ENCODE measurements at regions not wholly inside any gene's neighbourhood (a gene's known extent, or its start where the extent isn't known, plus 50 kb on each side); places are given as distances from the start of the nearest gene placed in this dataset.

GRCh38 chr15:91514147-91514546 lies 339.4 kb upstream of the SLCO3A1 start:
- DNase-seq: no peak

GRCh38 chr15:91515188-91515754 lies 338.2 kb upstream of the SLCO3A1 start:
- no peak for DNase-seq
- no peaks in the 10 kb centered on the region for H3K9me3 ChIP-seq (ENCODE audit: control insufficient read depth in 2 of 2, low read length in 2 of 2)
- H3K36me3 Mint-ChIP-seq: no peaks in the 10 kb centered on the region
- no peak overlapping the region for H3K4me3 ChIP-seq (ENCODE audit: low read depth, low read length)
- no peak overlapping the region for H3K27ac ChIP-seq (ENCODE audit: insufficient read depth, low read length, poor library complexity, severe bottlenecking)
- H3K27me3 Mint-ChIP-seq: no peaks in the 10 kb centered on the region
- H3K9me3 Mint-ChIP-seq: peaks cover 0 to 2% (median 0%) of the 10 kb centered on the region in 7 donors
- H3K4me1 ChIP-seq (ENCODE audit: control insufficient read depth, insufficient read depth, low read length, poor library complexity, severe bottlenecking): no peaks in the 10 kb centered on the region
- H3K36me3 ChIP-seq (ENCODE audit: control insufficient read depth, insufficient read depth, low read length): no peaks in the 10 kb centered on the region
- no peaks in the 10 kb centered on the region for H3K27me3 ChIP-seq (ENCODE audit: control insufficient read depth, insufficient read depth, low read length)
- peaks cover 0 to 18% (median 8%) of the 10 kb centered on the region in 4 donors for H3K4me1 Mint-ChIP-seq
- ATAC-seq (ENCODE audit: low read depth in 2 of 2): no peak
- H3K4me3 Mint-ChIP-seq: no peak overlapping the region
- H3K27ac Mint-ChIP-seq: peak overlapping the region in 1 of 3 donors; percentile 26

More at GRCh38 chr15:91514147-91514546, 339.4 kb upstream of the SLCO3A1 start:
- peaks cover 0 to 13% (median 5%) of the 10 kb centered on the region in 4 donors for H3K4me1 Mint-ChIP-seq
- H3K9me3 Mint-ChIP-seq: peaks cover 0 to 6% (median 1%) of the 10 kb centered on the region in 7 donors
- H3K4me3 Mint-ChIP-seq: no peak overlapping the region
- Histone ChIP-seq H3K9me3 (ENCODE audit: control insufficient read depth in 2 of 2, low read length in 2 of 2) (no peaks in the 10 kb centered on the region), H3K27me3 (ENCODE audit: control insufficient read depth, insufficient read depth, low read length) (no peaks in the 10 kb centered on the region), H3K4me3 (ENCODE audit: low read depth, low read length) (no peak overlapping the region), H3K36me3 (ENCODE audit: control insufficient read depth, insufficient read depth, low read length) (no peaks in the 10 kb centered on the region), H3K27ac (ENCODE audit: insufficient read depth, low read length, poor library complexity, severe bottlenecking) (no peak overlapping the region), H3K4me1 (ENCODE audit: control insufficient read depth, insufficient read depth, low read length, poor library complexity, severe bottlenecking) (no peaks in the 10 kb centered on the region)
- no peak for ATAC-seq (ENCODE audit: low read depth in 2 of 2)
- no peaks in the 10 kb centered on the region for H3K36me3 Mint-ChIP-seq
- H3K27me3 Mint-ChIP-seq: no peaks in the 10 kb centered on the region
- peak overlapping the region in 2 of 3 donors; percentile 22 to 47 for H3K27ac Mint-ChIP-seq

- Histone ChIP-seq H3K27ac (ENCODE audit: insufficient read depth, low read length, poor library complexity, severe bottlenecking) (no peak overlapping the region), H3K4me3 (ENCODE audit: low read depth, low read length) (no peak overlapping the region), H3K27me3 (ENCODE audit: control insufficient read depth, insufficient read depth, low read length) (no peaks in the 10 kb centered on the region), H3K4me1 (ENCODE audit: control insufficient read depth, insufficient read depth, low read length, poor library complexity, severe bottlenecking) (no peaks in the 10 kb centered on the region), H3K36me3 (ENCODE audit: control insufficient read depth, insufficient read depth, low read length) (no peaks in the 10 kb centered on the region), H3K9me3 (ENCODE audit: control insufficient read depth in 2 of 2, low read length in 2 of 2) (no peaks in the 10 kb centered on the region)
- Mint-ChIP-seq H3K36me3 (no peaks in the 10 kb centered on the region), H3K4me3 (no peak overlapping the region), H3K27me3 (no peaks in the 10 kb centered on the region), H3K27ac (peak overlapping the region in 2 of 3 donors; percentile 20 to 47), H3K4me1 (peaks cover 0 to 29% (median 9%) of the 10 kb centered on the region in 4 donors), H3K9me3 (peaks cover 0 to 2% (median 0%) of the 10 kb centered on the region in 7 donors)
- DNase-seq (no peak), ATAC-seq (ENCODE audit: low read depth in 2 of 2) (no peak)
Measured at GRCh38 chr15:91516866-91517265, 336.6 kb upstream of the SLCO3A1 start.

DNA sequence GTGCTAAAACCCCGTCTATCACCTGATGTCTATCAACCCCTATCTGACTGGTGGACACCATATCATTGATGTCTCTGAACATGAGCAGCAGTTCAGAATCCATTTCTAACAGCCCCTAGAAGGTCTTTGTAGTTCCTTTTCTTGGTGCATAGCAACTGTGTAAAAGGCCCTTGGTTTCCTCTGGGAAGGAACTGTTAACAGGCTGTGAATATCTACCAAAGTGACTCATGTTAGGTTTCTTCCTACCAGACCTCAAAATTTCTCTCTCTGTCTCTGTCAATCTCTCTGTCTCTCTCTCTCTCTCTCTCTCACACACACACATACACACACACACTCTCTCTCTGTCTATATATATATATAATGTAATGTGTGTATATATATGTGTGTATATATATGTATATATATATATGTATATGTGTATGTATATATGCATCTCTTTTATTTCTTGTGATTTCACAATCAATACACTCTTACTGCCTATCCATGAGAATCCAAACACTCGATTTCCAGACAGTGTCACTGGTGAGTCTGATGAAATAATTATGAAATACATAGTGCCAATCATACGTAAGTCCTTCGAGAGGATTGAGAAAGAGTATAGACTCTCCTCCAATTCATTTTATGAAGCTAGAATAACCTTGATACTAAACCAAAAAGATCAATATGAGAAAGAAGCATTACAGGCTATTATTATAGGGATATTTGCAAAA lies 335.9 kb upstream of the SLCO3A1 start:
- peak overlapping the region in 2 of 3 donors; percentile 3 to 70 for H3K27ac Mint-ChIP-seq
- DNase-seq (no peak), ATAC-seq (ENCODE audit: low read depth in 2 of 2) (no peak)
- Histone ChIP-seq H3K9me3 (ENCODE audit: control insufficient read depth in 2 of 2, low read length in 2 of 2) (no peaks in the 10 kb centered on the region), H3K4me1 (ENCODE audit: control insufficient read depth, insufficient read depth, low read length, poor library complexity, severe bottlenecking) (peaks cover 5% of the 10 kb centered on the region), H3K4me3 (ENCODE audit: low read depth, low read length) (no peak overlapping the region), H3K27me3 (ENCODE audit: control insufficient read depth, insufficient read depth, low read length) (no peaks in the 10 kb centered on the region), H3K36me3 (ENCODE audit: control insufficient read depth, insufficient read depth, low read length) (no peaks in the 10 kb centered on the region), H3K27ac (ENCODE audit: insufficient read depth, low read length, poor library complexity, severe bottlenecking) (no peak overlapping the region)
- H3K36me3 Mint-ChIP-seq: no peaks in the 10 kb centered on the region
- no peaks in the 10 kb centered on the region for H3K27me3 Mint-ChIP-seq
- peaks cover 0 to 2% (median 0%) of the 10 kb centered on the region in 7 donors for H3K9me3 Mint-ChIP-seq
- H3K4me1 Mint-ChIP-seq: peaks cover 4 to 37% (median 15%) of the 10 kb centered on the region in 4 donors
- no peak overlapping the region for H3K4me3 Mint-ChIP-seq

DNA sequence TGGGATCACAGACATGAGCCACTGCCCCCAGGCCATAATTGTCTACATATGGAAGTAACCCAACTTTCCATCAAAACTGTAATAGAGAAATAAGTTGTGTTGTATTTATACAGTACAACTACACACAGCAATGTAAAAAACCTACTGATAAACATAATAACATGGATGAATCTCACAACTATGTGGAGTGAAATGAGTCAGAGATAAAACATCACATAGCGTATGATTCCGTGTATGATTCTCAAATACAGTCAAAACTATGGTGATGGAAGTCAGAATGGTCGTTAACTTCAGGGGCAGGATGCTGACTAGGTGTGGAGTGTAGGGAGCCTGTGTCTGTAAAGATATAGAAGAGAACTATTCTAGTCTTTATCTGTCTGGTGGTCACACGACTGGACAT lies 332.7 kb upstream of the SLCO3A1 start:
- Mint-ChIP-seq H3K27ac (no peak overlapping the region), H3K4me3 (no peak overlapping the region), H3K36me3 (no peaks in the 10 kb centered on the region), H3K27me3 (no peaks in the 10 kb centered on the region), H3K4me1 (peaks cover 6 to 51% (median 21%) of the 10 kb centered on the region in 4 donors), H3K9me3 (peaks cover 0 to 2% (median 0%) of the 10 kb centered on the region in 7 donors)
- Histone ChIP-seq H3K27ac (ENCODE audit: insufficient read depth, low read length, poor library complexity, severe bottlenecking) (no peak overlapping the region), H3K4me3 (ENCODE audit: low read depth, low read length) (no peak overlapping the region), H3K36me3 (ENCODE audit: control insufficient read depth, insufficient read depth, low read length) (no peaks in the 10 kb centered on the region), H3K27me3 (ENCODE audit: control insufficient read depth, insufficient read depth, low read length) (no peaks in the 10 kb centered on the region), H3K4me1 (ENCODE audit: control insufficient read depth, insufficient read depth, low read length, poor library complexity, severe bottlenecking) (peaks cover 9% of the 10 kb centered on the region), H3K9me3 (ENCODE audit: control insufficient read depth in 2 of 2, low read length in 2 of 2) (no peaks in the 10 kb centered on the region)
- ATAC-seq (ENCODE audit: low read depth in 2 of 2) (no peak), DNase-seq (no peak)

GRCh38 chr15:91521548-91521947 lies 332.0 kb upstream of the SLCO3A1 start:
- H3K4me1 Mint-ChIP-seq: peaks cover 6 to 54% (median 24%) of the 10 kb centered on the region in 4 donors
- H3K36me3 Mint-ChIP-seq: no peaks in the 10 kb centered on the region
- H3K27me3 Mint-ChIP-seq: peaks cover 2% of the 10 kb centered on the region
- H3K27ac Mint-ChIP-seq: peak overlapping the region in 2 of 3 donors; percentile 45 to 51
- peaks cover 0 to 2% (median 0%) of the 10 kb centered on the region in 7 donors for H3K9me3 Mint-ChIP-seq
- Histone ChIP-seq H3K4me1 (ENCODE audit: control insufficient read depth, insufficient read depth, low read length, poor library complexity, severe bottlenecking) (peaks cover 9% of the 10 kb centered on the region), H3K36me3 (ENCODE audit: control insufficient read depth, insufficient read depth, low read length) (no peaks in the 10 kb centered on the region), H3K4me3 (ENCODE audit: low read depth, low read length) (no peak overlapping the region), H3K27me3 (ENCODE audit: control insufficient read depth, insufficient read depth, low read length) (no peaks in the 10 kb centered on the region), H3K9me3 (ENCODE audit: control insufficient read depth in 2 of 2, low read length in 2 of 2) (no peaks in the 10 kb centered on the region), H3K27ac (ENCODE audit: insufficient read depth, low read length, poor library complexity, severe bottlenecking) (no peak overlapping the region)
- H3K4me3 Mint-ChIP-seq: no peak overlapping the region
- no peak for DNase-seq
- no peak for ATAC-seq (ENCODE audit: low read depth in 2 of 2)

DNA sequence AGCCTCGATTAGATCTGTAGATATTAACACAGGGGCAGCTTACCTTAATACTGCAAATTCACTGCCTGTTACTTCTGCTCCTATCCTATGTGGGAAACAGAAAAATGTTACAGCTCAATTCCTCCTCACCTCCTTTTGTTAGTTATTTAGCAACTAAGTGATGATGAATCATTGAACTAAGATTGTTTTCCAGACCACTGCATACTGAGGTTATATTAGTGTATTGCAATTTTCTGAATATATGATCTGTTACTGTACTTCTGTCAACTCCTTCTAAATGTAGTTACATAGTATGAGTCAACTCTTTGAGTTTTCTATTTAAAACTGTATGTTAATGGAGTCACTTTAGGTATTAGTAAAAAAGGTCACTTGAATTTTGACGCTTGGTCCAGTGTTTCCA lies 331.5 kb upstream of the SLCO3A1 start:
- Mint-ChIP-seq H3K27me3 (peaks cover 4% of the 10 kb centered on the region), H3K4me3 (no peak overlapping the region), H3K36me3 (no peaks in the 10 kb centered on the region), H3K4me1 (peaks cover 6 to 51% (median 25%) of the 10 kb centered on the region in 4 donors), H3K9me3 (peaks cover 0 to 2% (median 0%) of the 10 kb centered on the region in 7 donors), H3K27ac (peak overlapping the region in 2 of 3 donors; percentile 51 to 67)
- DNase-seq (no peak), ATAC-seq (ENCODE audit: low read depth in 2 of 2) (peak in 1 of 2 donors; percentile 26)
- Histone ChIP-seq H3K4me1 (ENCODE audit: control insufficient read depth, insufficient read depth, low read length, poor library complexity, severe bottlenecking) (peaks cover 9% of the 10 kb centered on the region), H3K9me3 (ENCODE audit: control insufficient read depth in 2 of 2, low read length in 2 of 2) (no peaks in the 10 kb centered on the region), H3K27ac (ENCODE audit: insufficient read depth, low read length, poor library complexity, severe bottlenecking) (no peak overlapping the region), H3K27me3 (ENCODE audit: control insufficient read depth, insufficient read depth, low read length) (no peaks in the 10 kb centered on the region), H3K36me3 (ENCODE audit: control insufficient read depth, insufficient read depth, low read length) (no peaks in the 10 kb centered on the region), H3K4me3 (ENCODE audit: low read depth, low read length) (no peak overlapping the region)

All from CD4-positive, CD25-positive, alpha-beta regulatory T cell (primary cell).